ENCODE measurements at regions not wholly inside any gene's neighbourhood (a gene's known extent, or its start where the extent isn't known, plus 50 kb on each side); places are given as distances from the start of the nearest gene placed in this dataset.

DNA sequence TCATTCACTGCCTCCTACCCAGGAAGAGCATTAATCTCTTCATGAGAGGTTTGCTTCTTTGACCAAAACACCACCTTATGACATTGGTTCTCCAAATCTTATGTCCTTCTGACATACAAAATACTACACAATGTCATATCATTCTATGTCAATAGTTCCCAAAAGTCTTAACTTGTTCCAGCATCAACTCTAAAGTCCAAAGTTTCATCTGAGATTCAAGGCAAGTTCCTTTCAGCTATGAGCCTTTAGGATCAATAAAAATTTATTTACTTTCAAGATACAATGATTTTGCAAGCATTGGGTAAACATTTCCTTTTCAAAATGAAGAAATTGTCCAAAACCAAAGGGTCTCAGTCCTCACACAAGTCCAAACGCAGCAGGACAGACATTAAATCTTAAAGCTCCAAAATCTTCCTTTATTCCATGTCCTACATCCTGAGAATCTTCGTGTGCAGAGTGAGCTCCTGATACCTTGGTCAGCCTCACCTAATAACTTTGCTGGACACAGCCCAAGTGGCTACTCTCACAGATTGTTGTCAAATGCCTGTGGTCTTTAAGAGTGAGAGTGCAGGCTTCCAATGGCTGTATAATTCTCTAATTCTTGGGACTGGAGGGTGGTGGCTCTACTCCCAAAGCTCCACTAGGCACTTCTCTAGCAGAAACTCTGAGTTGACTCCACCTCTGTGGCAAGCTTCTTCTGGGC lies 1668.2 kb downstream of the HACE1 start:
- intact Hi-C loops (cut with DNase I): no loop called here
- TF ChIP-seq, protein P1, sequence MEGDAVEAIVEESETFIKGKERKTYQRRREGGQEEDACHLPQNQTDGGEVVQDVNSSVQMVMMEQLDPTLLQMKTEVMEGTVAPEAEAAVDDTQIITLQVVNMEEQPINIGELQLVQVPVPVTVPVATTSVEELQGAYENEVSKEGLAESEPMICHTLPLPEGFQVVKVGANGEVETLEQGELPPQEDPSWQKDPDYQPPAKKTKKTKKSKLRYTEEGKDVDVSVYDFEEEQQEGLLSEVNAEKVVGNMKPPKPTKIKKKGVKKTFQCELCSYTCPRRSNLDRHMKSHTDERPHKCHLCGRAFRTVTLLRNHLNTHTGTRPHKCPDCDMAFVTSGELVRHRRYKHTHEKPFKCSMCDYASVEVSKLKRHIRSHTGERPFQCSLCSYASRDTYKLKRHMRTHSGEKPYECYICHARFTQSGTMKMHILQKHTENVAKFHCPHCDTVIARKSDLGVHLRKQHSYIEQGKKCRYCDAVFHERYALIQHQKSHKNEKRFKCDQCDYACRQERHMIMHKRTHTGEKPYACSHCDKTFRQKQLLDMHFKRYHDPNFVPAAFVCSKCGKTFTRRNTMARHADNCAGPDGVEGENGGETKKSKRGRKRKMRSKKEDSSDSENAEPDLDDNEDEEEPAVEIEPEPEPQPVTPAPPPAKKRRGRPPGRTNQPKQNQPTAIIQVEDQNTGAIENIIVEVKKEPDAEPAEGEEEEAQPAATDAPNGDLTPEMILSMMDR (IDR thresholded peaks at IDR 0.05): no peak

DNA sequence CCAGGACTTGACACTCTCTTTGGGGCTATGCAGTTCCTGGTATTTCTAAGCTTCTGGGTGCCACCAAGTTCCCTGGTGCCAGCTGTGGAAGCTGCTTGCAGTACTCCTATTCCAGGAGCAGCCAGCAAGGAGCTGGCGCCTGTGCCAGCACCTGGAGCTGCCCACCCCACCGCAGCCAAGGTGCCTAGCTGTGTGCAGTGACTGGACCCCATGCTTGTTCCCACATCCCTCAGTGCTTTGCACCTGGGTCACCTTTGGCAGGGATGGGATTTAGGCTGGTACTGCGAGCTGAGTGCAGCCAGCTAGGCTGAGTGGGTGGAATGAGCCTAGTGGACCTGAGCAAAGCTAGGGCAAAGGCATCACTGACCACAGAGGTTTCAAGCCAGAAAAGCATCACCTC lies 1674.9 kb downstream of the HACE1 start:
- no peak for ATAC-seq
- intact Hi-C loops (cut with DNase I): no loop called here
- Histone ChIP-seq H3K36me3 (no peaks in the 10 kb centered on the region), H3K9me3 (no peaks in the 10 kb centered on the region), H3K27me3 (no peaks in the 10 kb centered on the region), H3K27ac (no peak overlapping the region), H3K4me3 (no peak overlapping the region), H3K4me1 (no peaks in the 10 kb centered on the region)
- peak in 1 of 4 donors; percentile 54 for DNase-seq
- TF ChIP-seq, protein P1 (IDR thresholded peaks at IDR 0.05): no peak

More for the DNA sequence above, 1668.2 kb downstream of the HACE1 start:
- H3K9me3 ChIP-seq: no peaks in the 10 kb centered on the region
- no peak overlapping the region for H3K4me3 ChIP-seq
- no peaks in the 10 kb centered on the region for H3K36me3 ChIP-seq
- H3K27ac ChIP-seq: no peak overlapping the region
- ATAC-seq (no peak), DNase-seq (no peak)
- no peaks in the 10 kb centered on the region for H3K27me3 ChIP-seq
- no peaks in the 10 kb centered on the region for H3K4me1 ChIP-seq

DNA sequence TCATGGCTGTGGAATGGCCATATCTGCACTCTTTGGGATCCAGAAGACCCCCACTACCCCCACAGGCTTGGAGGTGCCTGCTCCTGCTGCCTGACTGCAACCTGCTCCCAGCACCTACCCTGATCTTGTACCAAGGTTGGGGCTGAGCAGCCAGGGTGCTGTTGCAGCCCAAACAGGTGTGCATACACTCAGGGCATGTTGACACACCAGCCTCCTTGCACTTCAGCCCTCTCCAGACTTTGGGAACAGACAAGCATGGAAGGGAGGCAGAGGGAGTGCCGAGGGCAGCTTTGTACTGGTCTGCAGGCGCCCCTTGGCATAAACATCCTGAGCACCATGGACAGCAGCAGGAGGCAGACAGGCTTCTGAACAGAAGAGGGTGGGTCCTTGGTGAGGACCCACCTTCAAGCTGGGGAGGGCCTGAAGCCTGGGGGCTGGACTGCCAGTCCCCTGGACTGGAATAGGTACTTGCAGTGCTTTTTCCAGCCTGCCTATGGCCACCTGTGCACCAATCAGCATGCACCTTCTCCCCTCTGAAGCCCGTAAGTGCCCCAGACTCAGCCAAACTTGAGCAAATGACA lies 1675.8 kb downstream of the HACE1 start:
- Histone ChIP-seq H3K27me3 (no peaks in the 10 kb centered on the region), H3K4me1 (no peaks in the 10 kb centered on the region), H3K4me3 (no peak overlapping the region), H3K9me3 (no peaks in the 10 kb centered on the region), H3K27ac (no peak overlapping the region), H3K36me3 (no peaks in the 10 kb centered on the region)
- intact Hi-C loops (cut with DNase I): no loop called here
- peak in 1 of 4 donors; percentile 24 for DNase-seq
- ATAC-seq: no peak
- TF ChIP-seq, protein P1 (IDR thresholded peaks at IDR 0.05): no peak

DNA sequence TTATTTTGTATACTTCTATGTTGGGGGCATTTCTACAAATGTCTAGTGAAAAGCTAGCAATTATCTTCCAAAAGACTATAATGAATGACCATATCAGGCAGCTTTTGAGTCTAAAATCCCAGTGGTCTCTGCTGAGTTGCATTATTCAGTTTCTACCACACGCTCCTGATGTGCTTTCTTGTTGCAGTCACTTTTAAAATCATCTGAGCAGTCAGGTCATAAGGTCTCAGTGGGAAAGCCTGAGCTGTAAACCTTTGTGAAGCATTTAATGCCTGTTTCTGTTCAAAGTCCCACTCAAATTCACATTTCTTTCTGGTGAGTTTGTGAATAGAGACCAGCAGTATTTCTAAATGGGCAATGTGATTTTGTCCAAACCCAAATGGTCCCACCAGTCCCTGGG lies 1681.5 kb downstream of the HACE1 start:
- Histone ChIP-seq H3K4me1 (no peaks in the 10 kb centered on the region), H3K27me3 (no peaks in the 10 kb centered on the region), H3K9me3 (no peaks in the 10 kb centered on the region), H3K4me3 (no peak overlapping the region), H3K36me3 (no peaks in the 10 kb centered on the region), H3K27ac (no peak overlapping the region)
- DNase-seq (no peak), ATAC-seq (no peak)
- TF ChIP-seq, protein P1 (IDR thresholded peaks at IDR 0.05): no peak
- intact Hi-C loops (cut with DNase I): no loop called here

DNA sequence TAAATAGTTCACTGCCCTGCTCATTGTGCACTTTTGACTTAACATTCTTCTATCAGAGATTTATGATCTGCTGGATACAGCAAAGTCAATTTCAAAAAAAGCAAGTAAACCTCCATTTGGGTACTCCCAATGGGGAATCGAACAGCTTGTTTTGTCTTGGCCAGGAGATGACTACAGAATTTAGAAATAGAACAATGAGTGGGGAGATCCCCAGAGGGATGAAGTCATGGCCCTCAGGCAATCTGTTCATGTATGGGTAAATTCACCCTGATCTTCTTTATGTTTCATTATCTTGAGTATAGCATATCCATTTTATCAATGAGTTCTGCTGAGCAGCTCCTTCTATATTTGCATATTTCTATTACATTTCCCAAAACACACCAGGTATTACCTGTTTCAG lies 1681.9 kb downstream of the HACE1 start:
- Histone ChIP-seq H3K27ac (no peak overlapping the region), H3K36me3 (no peaks in the 10 kb centered on the region), H3K4me1 (no peaks in the 10 kb centered on the region), H3K4me3 (no peak overlapping the region), H3K27me3 (no peaks in the 10 kb centered on the region), H3K9me3 (no peaks in the 10 kb centered on the region)
- DNase-seq (no peak), ATAC-seq (no peak)
- TF ChIP-seq, protein P1 (IDR thresholded peaks at IDR 0.05): no peak
- intact Hi-C loops (cut with DNase I): no loop called here

Measured in left lung (tissue), 4 donors.